ENCODE measurements at regions not wholly inside any gene's neighbourhood (a gene's known extent, or its start where the extent isn't known, plus 50 kb on each side); places are given as distances from the start of the nearest gene placed in this dataset.

DNA sequence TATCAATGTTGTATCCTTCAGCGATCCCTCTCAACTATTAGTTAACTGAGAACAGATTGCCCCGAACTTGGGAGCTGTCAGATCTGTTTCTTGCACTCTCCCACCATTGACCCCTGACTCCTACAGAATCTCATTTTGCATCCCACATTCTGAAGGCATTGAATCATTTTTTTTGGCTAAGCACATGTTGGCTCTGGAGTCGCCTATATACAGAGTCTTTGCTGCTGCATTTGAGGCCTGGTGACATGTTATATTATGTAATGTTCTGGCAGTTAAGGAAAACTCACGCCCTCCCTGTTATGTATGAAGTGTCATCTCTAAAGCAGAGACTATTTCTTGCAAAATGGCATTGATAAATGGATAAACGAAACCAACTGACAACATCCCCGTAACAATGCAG is 159.2 kb upstream of the ITGB1 start:
- no peaks in the 10 kb centered on the region for H4K20me1 ChIP-seq (ENCODE audit: insufficient read depth, low read length)
- no peaks in the 10 kb centered on the region for H3K36me3 ChIP-seq (replicated peaks; ENCODE audit: low read depth, low read length)
- no peak overlapping the region for H3K4me3 ChIP-seq (ENCODE audit: low read length)
- no peak overlapping the region for H3K27ac ChIP-seq (ENCODE audit: low read length)
- no peaks in the 10 kb centered on the region for H3K9me3 ChIP-seq (ENCODE audit: insufficient read depth, low read length)
- no peak overlapping the region for H3K4me2 ChIP-seq (ENCODE audit: low read length)
- no peak for TF ChIP-seq EZH2phosphoT487 (IDR thresholded peaks at IDR 0.05; ENCODE audit: low read depth)
- TF ChIP-seq, protein P1, sequence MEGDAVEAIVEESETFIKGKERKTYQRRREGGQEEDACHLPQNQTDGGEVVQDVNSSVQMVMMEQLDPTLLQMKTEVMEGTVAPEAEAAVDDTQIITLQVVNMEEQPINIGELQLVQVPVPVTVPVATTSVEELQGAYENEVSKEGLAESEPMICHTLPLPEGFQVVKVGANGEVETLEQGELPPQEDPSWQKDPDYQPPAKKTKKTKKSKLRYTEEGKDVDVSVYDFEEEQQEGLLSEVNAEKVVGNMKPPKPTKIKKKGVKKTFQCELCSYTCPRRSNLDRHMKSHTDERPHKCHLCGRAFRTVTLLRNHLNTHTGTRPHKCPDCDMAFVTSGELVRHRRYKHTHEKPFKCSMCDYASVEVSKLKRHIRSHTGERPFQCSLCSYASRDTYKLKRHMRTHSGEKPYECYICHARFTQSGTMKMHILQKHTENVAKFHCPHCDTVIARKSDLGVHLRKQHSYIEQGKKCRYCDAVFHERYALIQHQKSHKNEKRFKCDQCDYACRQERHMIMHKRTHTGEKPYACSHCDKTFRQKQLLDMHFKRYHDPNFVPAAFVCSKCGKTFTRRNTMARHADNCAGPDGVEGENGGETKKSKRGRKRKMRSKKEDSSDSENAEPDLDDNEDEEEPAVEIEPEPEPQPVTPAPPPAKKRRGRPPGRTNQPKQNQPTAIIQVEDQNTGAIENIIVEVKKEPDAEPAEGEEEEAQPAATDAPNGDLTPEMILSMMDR (IDR thresholded peaks at IDR 0.05; ENCODE audit: low read depth, low read length): no peak
- no peaks in the 10 kb centered on the region for H3K79me2 ChIP-seq (ENCODE audit: low read length)
- H2AFZ ChIP-seq (ENCODE audit: low read depth, low read length): no peak overlapping the region
- peaks cover 19% of the 10 kb centered on the region for H3K4me1 ChIP-seq (ENCODE audit: low read length)
- peaks cover 4% of the 10 kb centered on the region; the same call in 1 of the 2 replicates for H3K27me3 ChIP-seq (ENCODE audit: low read depth, low read length)
- H3K9ac ChIP-seq (ENCODE audit: low read length): no peak overlapping the region

DNA sequence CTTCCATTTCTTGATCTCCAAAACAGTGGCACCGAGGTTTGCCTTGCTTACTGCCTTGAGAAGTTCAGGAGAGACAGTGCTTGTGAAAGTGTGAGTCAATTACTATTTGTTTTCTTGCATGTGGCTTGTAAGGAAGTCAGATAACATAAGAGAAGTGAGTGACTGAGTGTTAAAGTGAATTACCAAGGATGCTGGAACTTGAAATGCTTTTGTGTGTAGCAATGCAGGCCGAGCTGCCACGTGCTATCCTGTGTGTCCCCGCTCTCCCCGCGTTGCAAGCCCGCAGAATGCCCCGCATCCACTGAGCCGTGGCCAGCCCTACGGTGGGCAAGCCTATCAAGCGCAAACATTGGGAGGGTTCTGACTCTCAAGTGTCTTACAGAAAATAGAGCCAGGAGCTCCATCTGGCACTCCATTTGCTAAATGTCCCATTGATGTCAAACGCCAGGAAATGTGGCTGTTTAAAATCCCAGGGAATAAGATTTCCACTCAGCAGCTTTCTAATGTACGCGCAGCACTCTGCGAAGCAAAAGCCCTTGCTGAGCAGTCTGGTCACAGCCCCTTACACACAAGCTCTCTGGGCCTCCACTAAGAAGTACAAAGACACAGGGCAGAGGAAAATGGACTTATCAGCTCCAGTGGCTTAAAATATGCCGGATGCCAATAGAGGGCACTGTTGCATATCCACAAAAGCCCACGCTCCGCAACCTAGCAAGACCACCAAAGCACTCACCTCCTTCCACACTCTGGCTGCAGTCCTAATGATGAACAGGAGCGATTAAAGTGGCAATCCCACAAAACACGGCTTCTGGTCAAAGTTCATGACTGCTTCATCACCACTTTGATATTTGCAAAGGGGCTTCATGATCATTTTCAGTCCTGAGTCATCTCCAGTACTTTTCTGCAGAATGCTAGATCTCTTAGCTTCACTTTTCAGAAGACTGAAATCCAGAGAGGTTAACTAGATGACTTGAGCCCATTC is 158.0 kb upstream of the ITGB1 start:
- Histone ChIP-seq H3K27me3 (ENCODE audit: low read depth, low read length) (peaks cover 10% of the 10 kb centered on the region; the same call in 1 of the 2 replicates), H3K9ac (ENCODE audit: low read length) (no peak overlapping the region), H3K36me3 (replicated peaks; ENCODE audit: low read depth, low read length) (no peaks in the 10 kb centered on the region), H3K4me1 (ENCODE audit: low read length) (peaks cover 21% of the 10 kb centered on the region), H2AFZ (ENCODE audit: low read depth, low read length) (no peak overlapping the region), H4K20me1 (ENCODE audit: insufficient read depth, low read length) (no peaks in the 10 kb centered on the region), H3K4me3 (ENCODE audit: low read length) (no peak overlapping the region), H3K79me2 (ENCODE audit: low read length) (no peaks in the 10 kb centered on the region), H3K4me2 (ENCODE audit: low read length) (no peak overlapping the region), H3K27ac (ENCODE audit: low read length) (no peak overlapping the region), H3K9me3 (ENCODE audit: insufficient read depth, low read length) (no peaks in the 10 kb centered on the region)
- no peak for TF ChIP-seq EZH2phosphoT487 (IDR thresholded peaks at IDR 0.05; ENCODE audit: low read depth)
- TF ChIP-seq, protein P1 (IDR thresholded peaks at IDR 0.05; ENCODE audit: low read depth, low read length): peak; percentile 45

DNA sequence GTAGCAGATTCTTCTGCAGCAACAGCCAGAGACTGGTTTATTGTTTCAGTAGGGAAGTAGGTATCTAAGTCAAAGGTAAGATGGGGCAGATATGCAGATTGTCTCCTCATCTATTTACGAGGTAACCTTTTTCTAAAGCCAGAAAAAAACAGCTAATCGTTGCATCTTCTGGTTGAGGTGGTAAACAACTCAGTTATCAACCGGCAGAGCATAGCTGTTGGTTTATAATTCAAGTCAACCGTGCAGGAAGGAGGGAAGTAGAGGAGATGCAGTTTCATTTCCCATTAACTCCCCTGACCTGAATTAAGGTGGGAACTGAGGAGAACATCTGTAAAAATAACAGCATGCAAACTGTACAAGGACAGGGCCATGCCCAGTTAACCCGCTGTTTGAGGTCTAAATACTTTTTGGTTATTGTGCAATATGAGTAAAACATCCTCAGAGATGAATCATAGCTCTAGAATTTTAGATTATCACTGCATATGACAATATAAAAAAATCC is 156.5 kb upstream of the ITGB1 start:
- Histone ChIP-seq H3K4me1 (ENCODE audit: low read length) (peaks cover 16% of the 10 kb centered on the region), H3K36me3 (replicated peaks; ENCODE audit: low read depth, low read length) (no peaks in the 10 kb centered on the region), H3K79me2 (ENCODE audit: low read length) (no peaks in the 10 kb centered on the region), H3K27me3 (ENCODE audit: low read depth, low read length) (peaks cover 24% of the 10 kb centered on the region), H2AFZ (ENCODE audit: low read depth, low read length) (no peak overlapping the region), H3K4me3 (ENCODE audit: low read length) (no peak overlapping the region), H3K9ac (ENCODE audit: low read length) (no peak overlapping the region), H3K9me3 (ENCODE audit: insufficient read depth, low read length) (no peaks in the 10 kb centered on the region), H4K20me1 (ENCODE audit: insufficient read depth, low read length) (no peaks in the 10 kb centered on the region), H3K27ac (ENCODE audit: low read length) (no peak overlapping the region), H3K4me2 (ENCODE audit: low read length) (peak overlapping the region; percentile 34)
- no peak for TF ChIP-seq EZH2phosphoT487 (IDR thresholded peaks at IDR 0.05; ENCODE audit: low read depth)
- TF ChIP-seq, protein P1 (IDR thresholded peaks at IDR 0.05; ENCODE audit: low read depth, low read length): no peak

DNA sequence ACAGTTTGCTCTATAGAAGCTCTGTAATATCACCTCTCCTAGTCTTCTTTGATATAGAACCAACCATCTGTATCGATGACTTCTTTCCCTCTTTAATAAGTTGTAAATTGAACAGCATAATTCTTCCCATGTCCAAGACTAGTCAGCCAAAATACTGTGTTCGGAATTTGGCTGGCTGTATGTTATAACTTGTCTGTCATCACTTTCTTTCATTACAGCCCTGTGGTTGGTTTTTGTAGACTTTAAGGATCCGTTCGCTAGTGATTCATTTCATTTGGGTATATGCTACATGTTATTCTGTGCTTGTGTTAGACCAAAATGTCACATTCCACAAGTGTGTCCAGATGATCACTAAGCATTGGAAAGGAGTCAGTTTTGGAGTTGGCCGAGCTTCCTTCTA is 155.4 kb upstream of the ITGB1 start:
- Histone ChIP-seq H3K4me3 (ENCODE audit: low read length) (no peak overlapping the region), H3K4me1 (ENCODE audit: low read length) (peaks cover 16% of the 10 kb centered on the region), H3K9me3 (ENCODE audit: insufficient read depth, low read length) (no peaks in the 10 kb centered on the region), H3K79me2 (ENCODE audit: low read length) (no peaks in the 10 kb centered on the region), H4K20me1 (ENCODE audit: insufficient read depth, low read length) (no peaks in the 10 kb centered on the region), H3K27me3 (ENCODE audit: low read depth, low read length) (peaks cover 33% of the 10 kb centered on the region), H3K9ac (ENCODE audit: low read length) (no peak overlapping the region), H3K36me3 (replicated peaks; ENCODE audit: low read depth, low read length) (no peaks in the 10 kb centered on the region), H3K4me2 (ENCODE audit: low read length) (no peak overlapping the region), H2AFZ (ENCODE audit: low read depth, low read length) (no peak overlapping the region), H3K27ac (ENCODE audit: low read length) (no peak overlapping the region)
- TF ChIP-seq, protein P1 (IDR thresholded peaks at IDR 0.05; ENCODE audit: low read depth, low read length): no peak
- no peak for TF ChIP-seq EZH2phosphoT487 (IDR thresholded peaks at IDR 0.05; ENCODE audit: low read depth)
